Lung (tissue), 11 donors: ENCODE measurements at regions not wholly inside any gene's neighbourhood (a gene's known extent, or its start where the extent isn't known, plus 50 kb on each side); places are given as distances from the start of the nearest gene placed in this dataset.

Experiments used
- ATAC-seq: fragments of 200-7000 bp; cut with Tn5 transposase; one replicate; pipeline ENCODE4 v1.9.1; 2020; ENCODE audit warnings: moderate number of reproducible peaks; ENCODE audit not compliant: insufficient read depth, low FRiP score
- DNase-seq, 3 donors: peaks; one replicate each; pipeline ENCODE4 v3.0.0-alpha.2; 2013 to 2017
- H3K27ac ChIP-seq, 2 donors: one replicate each; pipeline ENCODE4 v1.5.1; 2013; ENCODE audit warnings: mild to moderate bottlenecking in 2 of 2, moderate library complexity in 2 of 2, control low read depth in 1 of 2, inconsistent platforms in 1 of 2, low read depth in 1 of 2, low read length in 1 of 2
- H3K27me3 ChIP-seq, 3 donors: one replicate each; pipeline ENCODE4 v1.5.1; 2013; ENCODE audit warnings: low read length in 2 of 3; ENCODE audit not compliant: control insufficient read depth in 3 of 3, insufficient read depth in 3 of 3
- H3K36me3 ChIP-seq, 4 donors: one replicate each; pipeline ENCODE4 v1.5.1; 2013; ENCODE audit warnings: low read length in 4 of 4, mild to moderate bottlenecking in 1 of 4, moderate library complexity in 1 of 4; ENCODE audit not compliant: control insufficient read depth in 4 of 4, insufficient read depth in 4 of 4
- H3K4me1 ChIP-seq, 5 donors: one replicate each; pipeline ENCODE4 v1.5.1; 2013; ENCODE audit warnings: low read length in 5 of 5, mild to moderate bottlenecking in 2 of 5, moderate library complexity in 1 of 5; ENCODE audit not compliant: control insufficient read depth in 5 of 5, insufficient read depth in 5 of 5
- H3K4me3 ChIP-seq: one replicate; pipeline ENCODE4 v1.5.1; 2013; ENCODE audit warnings: mild to moderate bottlenecking, control low read depth, moderate library complexity
- H3K9ac ChIP-seq, 2 donors: one replicate each; pipeline ENCODE4 v1.5.1; 2013; ENCODE audit warnings: low read length in 2 of 2, control low read depth in 1 of 2; ENCODE audit not compliant: insufficient read depth in 1 of 2
- H3K9me3 ChIP-seq, 4 donors: one replicate each; pipeline ENCODE4 v1.5.1; 2013; ENCODE audit warnings: low read length in 3 of 4, mild to moderate bottlenecking in 1 of 4, moderate library complexity in 1 of 4; ENCODE audit not compliant: control insufficient read depth in 4 of 4, insufficient read depth in 3 of 4
- CTCF ChIP-seq: IDR thresholded peaks from 2 replicates; pipeline ENCODE4 v1.5.1; 2012; ENCODE audit warnings: mild to moderate bottlenecking; ENCODE audit errors: control extremely low read depth, extremely low read depth
- WGBS, 2 donors: extraction: QIAGEN DNeasy Blood & Tissue Kit; methylation state at CpG; one replicate each; pipeline ENCODE4 v1.1.7; 2013; 5-methylcytosine and 5-hydroxymethylcytosine counted together
- donor health status: control.
- donor health status: control.
- donor health status: Bipolar disorder and iron deficiency.
- donor health status: healthy.
- donor health status: DM: yes; HTN: yes; CAD: no.

GRCh38 chr1:48127735-48128685, 94.5 kb upstream of the SLC5A9 start:
- no peak for TF ChIP-seq CTCF
- Histone ChIP-seq H3K27me3 (peaks cover 0 to 3% (median 0%) of the 10 kb centered on the region in 3 donors), H3K4me1 (no peaks in the 10 kb centered on the region), H3K27ac (no peak overlapping the region), H3K36me3 (no peaks in the 10 kb centered on the region), H3K9ac (no peak overlapping the region), H3K9me3 (peaks cover 0 to 2% (median 0%) of the 10 kb centered on the region in 4 donors), H3K4me3 (no peak overlapping the region)
- WGBS, 2 donors, result 77 to 90% methylated on average over 5 of the region's 5 CpGs
- no peak for DNase-seq
- ATAC-seq, result no peak

- H3K9me3 ChIP-seq, result no peaks in the 10 kb centered on the region
- DNase-seq (no peak), ATAC-seq (no peak)
- H3K27ac ChIP-seq, result no peak overlapping the region
- no peak overlapping the region for H3K4me3 ChIP-seq
- no peak overlapping the region for H3K9ac ChIP-seq
- no peaks in the 10 kb centered on the region for H3K36me3 ChIP-seq
- H3K27me3 ChIP-seq, result peaks cover 0 to 3% (median 0%) of the 10 kb centered on the region in 3 donors
- TF ChIP-seq CTCF, result no peak
- no peaks in the 10 kb centered on the region for H3K4me1 ChIP-seq
- WGBS, 2 donors, result 96% methylated on average over 1 of the region's 1 CpG
Observed at GRCh38 chr1:48123647-48124046, 98.9 kb upstream of the SLC5A9 start.

GRCh38 chr1:48121955-48122354, 100.6 kb upstream of the SLC5A9 start:
- Histone ChIP-seq H3K4me3 (no peak overlapping the region), H3K27ac (no peak overlapping the region), H3K9me3 (peaks cover 0 to 3% (median 0%) of the 10 kb centered on the region in 4 donors), H3K27me3 (peaks cover 0 to 3% (median 0%) of the 10 kb centered on the region in 3 donors), H3K9ac (no peak overlapping the region), H3K4me1 (no peaks in the 10 kb centered on the region), H3K36me3 (no peaks in the 10 kb centered on the region)
- no peak for DNase-seq
- WGBS, 2 donors, result 67 to 74% methylated on average over 4 of the region's 4 CpGs
- TF ChIP-seq CTCF, result no peak
- no peak for ATAC-seq
